B cell (primary cell): ENCODE measurements at regions not wholly inside any gene's neighbourhood (a gene's known extent, or its start where the extent isn't known, plus 50 kb on each side); places are given as distances from the start of the nearest gene placed in this dataset.

Experiments used
- CTCF ChIP-seq: fragments of 200-600 bp; IDR thresholded peaks from one replicate; pipeline ENCODE4 v1.8.0; 2022; ENCODE audit warnings: antibody characterized with exemption, mild to moderate bottlenecking
- EZH2 ChIP-seq: IDR thresholded peaks from 2 replicates; pipeline ENCODE4 v1.6.1; 2012; ENCODE audit warnings: borderline replicate concordance, low read depth, mild to moderate bottlenecking, moderate library complexity, low read length; ENCODE audit not compliant: insufficient read depth, poor library complexity, severe bottlenecking

DNA sequence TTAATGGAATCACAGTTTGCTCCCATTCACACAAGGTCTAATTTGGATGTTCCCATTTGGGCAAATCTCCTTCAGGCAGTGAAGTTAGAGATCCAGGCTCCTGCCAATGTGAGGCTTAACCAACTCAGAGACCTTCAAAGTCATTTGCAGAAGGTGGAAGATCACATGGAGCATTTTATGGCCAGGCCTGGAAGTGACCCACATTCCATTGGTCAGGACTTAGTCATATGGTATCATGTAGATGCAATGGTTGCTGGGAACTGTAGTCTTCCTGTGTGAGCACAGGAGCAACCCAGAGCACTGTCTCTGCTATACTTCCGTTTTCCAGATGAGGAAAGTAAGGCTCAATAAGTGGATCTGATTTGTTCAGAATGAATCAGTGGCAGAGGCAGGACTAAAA is 292.7 kb upstream of the SMARCA2 start:
- TF ChIP-seq CTCF (no peak), EZH2 (no peak)
